ENCODE measurements at regions not wholly inside any gene's neighbourhood (a gene's known extent, or its start where the extent isn't known, plus 50 kb on each side); places are given as distances from the start of the nearest gene placed in this dataset.
A peak's percentile ranks its signal among the peaks of the same experiment; 100 is the strongest.

GRCh38 chr9:30676651-30677050 lies 1707.8 kb upstream of the ACO1 start:
- DNase-seq (ENCODE audit: low spot score), result no peak

- peak; percentile 17 for DNase-seq (ENCODE audit: low spot score)
Measured at GRCh38 chr9:30677221-30677620, 1707.2 kb upstream of the ACO1 start.

DNA sequence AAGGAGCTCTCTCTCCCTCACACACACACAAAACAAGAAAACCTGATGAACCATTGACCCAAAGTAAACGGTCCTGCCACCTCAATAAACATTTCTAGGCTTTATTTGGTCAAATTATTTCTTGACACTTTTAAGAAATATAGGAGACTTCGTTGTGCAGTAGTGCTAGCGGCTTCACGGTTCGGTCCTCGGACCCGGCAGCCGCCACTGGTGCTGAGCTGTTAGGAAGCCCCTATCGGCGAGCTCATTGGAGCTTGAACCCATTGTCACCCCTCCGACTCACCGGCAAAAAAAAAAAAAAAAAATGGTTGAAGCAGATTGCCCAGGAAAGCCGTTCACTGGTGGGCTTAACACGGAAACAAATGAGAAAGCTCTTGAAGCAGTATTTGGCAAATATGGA lies 1695.6 kb upstream of the ACO1 start:
- no peak for DNase-seq (ENCODE audit: low spot score)

GRCh38 chr9:30697958-30698357 lies 1686.5 kb upstream of the ACO1 start:
- DNase-seq (ENCODE audit: low spot score), result no peak

DNA sequence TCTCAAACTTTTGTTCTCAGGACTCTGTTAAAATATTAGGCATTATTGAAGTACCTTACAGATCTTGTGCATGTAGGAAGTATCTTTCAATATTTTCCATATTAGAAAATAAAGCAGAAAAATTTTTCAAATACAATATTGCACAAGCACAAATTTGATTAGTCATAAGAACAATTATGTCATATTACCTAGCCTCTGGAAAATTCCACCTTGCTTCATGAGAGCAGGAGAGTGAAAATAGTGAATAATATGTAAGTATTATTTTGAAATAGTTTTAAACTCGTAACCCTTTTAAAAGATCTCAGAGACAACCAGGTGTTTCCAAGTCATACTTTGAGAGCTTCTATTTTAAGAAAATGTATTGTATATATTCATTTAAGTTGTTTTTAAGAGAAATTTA lies 1672.9 kb upstream of the ACO1 start:
- DNase-seq (ENCODE audit: low spot score), result no peak

GRCh38 chr9:30713243-30713642 lies 1671.2 kb upstream of the ACO1 start:
- DNase-seq (ENCODE audit: low spot score), result no peak

DNA sequence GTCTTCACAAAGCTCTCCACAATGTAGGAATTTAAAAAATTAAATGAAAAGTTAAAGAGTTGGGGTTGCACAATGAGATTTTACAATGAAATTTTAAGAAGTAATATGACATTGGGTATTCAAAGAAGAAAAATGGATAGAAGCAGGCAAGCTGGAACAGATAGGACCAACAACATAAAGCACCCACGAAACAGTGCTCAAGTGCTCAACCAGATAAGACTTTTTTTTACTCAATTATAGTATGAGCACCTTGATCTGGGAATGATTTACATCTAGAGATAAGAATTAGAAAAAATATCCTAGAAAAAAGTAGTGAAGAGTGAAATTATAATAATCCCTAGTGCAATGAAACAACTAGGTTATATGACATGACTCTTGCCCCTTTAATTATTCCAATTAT lies 1670.1 kb upstream of the ACO1 start:
- no peak for DNase-seq (ENCODE audit: low spot score)

DNA sequence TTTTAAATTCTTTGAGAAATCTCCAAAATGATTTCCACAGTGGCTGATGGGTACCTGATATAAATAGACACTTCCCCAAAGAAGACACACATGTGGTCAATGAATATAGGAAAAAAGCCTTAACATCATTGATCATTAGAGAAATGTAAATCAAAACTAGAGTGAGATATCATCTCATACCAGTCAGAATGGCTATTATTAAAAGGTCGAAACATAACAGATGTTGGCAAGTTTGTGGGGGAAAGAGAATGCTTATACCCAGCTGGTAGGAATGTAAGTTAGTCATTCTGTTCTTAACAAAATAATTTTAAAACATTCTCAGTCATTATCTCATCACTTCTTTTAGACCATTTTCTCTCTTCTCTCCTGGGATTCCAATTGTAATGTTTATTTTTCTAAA lies 1666.0 kb upstream of the ACO1 start:
- DNase-seq (ENCODE audit: low spot score), result no peak

- no peak for DNase-seq (ENCODE audit: low spot score)
Measured at GRCh38 chr9:30722065-30722464, 1662.4 kb upstream of the ACO1 start.

GRCh38 chr9:30723656-30724055 lies 1660.8 kb upstream of the ACO1 start:
- peak; percentile 65 for DNase-seq (ENCODE audit: low spot score)

DNA sequence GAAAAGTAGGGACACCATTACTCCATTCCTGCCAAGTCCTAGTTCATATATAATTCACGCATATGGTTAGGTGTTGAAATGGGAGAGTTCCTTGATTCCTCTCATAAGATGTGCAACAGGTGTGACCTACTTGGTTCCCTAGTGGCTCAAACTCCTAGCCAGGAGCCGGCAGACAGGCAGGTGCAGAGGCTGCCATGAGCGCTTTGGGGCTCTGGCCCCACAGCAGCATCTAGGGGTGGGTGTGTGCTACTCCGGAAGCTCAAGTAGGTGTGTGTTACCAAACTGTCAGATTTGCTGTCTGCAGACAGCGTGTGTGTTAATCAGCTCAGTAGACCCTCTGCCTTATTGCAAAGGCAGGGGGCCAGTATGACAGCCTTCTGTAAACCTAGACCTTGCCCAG lies 1652.4 kb upstream of the ACO1 start:
- no peak for DNase-seq (ENCODE audit: low spot score)

DNA sequence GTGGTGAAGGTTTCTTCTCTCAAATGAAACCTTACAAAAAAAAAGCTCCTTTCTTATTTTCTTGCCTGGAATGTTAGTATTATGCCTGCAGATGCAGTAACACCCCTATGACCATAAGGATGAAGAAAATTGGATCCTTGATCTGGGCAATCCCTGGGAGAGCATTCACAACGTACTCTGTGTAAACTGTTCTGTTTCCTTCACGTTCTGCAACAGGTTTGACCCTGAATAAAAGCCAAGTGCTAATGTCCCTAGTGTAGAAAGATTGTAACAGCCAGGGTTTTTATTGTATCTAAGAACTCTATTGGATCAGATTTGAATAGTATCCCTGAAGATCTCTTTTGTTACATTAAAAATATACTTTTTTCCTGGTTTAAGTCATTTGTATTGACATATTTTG lies 1639.6 kb upstream of the ACO1 start:
- no peak for DNase-seq (ENCODE audit: low spot score)

DNA sequence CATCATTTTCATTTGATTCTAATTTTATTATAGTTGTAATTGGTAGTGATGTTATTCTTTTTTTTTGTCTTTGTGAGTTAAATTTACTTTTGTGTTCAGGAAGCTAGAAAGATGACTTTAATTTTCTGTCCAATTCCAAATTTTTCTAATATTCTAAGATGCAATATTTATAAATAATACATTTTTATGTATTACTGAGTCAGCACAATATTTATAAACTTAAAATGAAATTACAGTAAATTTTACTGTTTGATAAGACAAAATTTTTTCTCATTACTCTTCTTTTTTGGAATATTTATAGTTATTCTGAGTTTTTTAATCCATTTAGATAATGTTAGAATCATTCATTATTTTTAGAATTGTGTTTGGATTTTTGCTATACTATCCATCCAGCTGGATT lies 1637.9 kb upstream of the ACO1 start:
- no peak for DNase-seq (ENCODE audit: low spot score)

DNA sequence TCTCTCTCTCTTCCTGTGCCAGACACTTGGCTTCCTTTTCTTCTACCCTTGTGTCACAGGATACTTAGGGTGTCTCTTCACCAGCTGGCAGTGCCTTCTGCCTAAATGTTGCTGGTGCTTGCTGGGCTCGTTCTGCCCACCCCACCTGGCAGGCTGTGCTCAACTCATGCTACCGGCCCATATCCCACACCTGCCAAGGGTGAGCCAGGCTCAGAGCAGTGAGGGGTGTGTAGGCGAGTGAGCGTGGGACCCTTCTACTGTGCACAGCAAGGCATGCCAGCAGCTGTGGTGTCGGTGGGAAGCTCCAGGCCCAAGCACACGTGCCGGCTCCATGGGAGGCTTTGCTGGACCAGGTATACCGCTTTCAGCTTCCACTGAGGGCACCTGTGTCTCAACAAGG lies 1626.7 kb upstream of the ACO1 start:
- DNase-seq (ENCODE audit: low spot score), result no peak

- DNase-seq (ENCODE audit: low spot score), result no peak
Measured at GRCh38 chr9:30758726-30759446, 1625.6 kb upstream of the ACO1 start.

DNA sequence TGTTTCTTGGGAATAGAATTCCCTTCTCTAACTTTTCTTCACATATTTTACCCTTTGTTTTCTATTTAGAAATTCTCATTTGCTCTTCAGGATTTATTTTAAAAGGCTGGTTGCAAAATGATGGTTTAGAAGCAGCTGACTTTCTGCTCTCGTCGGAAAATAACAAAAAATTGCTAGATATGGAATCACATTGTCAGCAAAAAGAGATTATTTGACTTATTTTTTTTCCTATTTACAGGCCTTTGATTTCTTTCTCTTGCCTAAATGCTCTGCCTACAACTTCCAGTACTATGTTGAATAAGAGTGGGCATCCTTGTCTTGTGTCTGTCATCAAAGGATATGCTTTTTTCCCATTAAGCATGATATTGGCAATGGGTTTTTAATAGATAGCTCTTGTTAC lies 1619.1 kb upstream of the ACO1 start:
- DNase-seq (ENCODE audit: low spot score), result no peak

GRCh38 chr9:30771163-30771708 lies 1613.2 kb upstream of the ACO1 start:
- DNase-seq (ENCODE audit: low spot score), result no peak

DNA sequence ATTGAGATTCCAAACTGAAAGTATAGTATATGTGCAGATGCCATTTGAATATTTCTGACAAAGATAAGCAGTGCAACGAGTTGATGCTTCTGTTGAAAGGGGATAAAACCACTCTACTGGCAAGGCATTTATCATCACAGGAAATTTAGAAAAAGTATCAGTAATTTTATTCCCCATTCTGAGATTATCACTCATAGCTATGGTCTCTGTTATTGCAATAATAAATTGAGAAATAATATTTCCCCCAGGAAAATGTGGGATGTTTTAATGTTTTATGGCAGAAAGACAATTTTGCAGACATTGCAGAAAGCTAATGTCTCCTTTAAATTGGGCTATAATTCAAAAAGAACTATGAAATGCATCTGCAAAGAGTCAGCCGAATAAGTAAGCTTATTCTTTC lies 1612.7 kb upstream of the ACO1 start:
- DNase-seq (ENCODE audit: low spot score), result no peak

GRCh38 chr9:30773427-30773826 lies 1611.0 kb upstream of the ACO1 start:
- no peak for DNase-seq (ENCODE audit: low spot score)

GRCh38 chr9:30774326-30774725 lies 1610.1 kb upstream of the ACO1 start:
- no peak for DNase-seq (ENCODE audit: low spot score)

- DNase-seq (ENCODE audit: low spot score), result no peak
Measured at GRCh38 chr9:30775236-30775635, 1609.2 kb upstream of the ACO1 start.

- DNase-seq (ENCODE audit: low spot score), result peak; percentile 17
Measured at GRCh38 chr9:30796764-30797163, 1587.7 kb upstream of the ACO1 start.

DNA sequence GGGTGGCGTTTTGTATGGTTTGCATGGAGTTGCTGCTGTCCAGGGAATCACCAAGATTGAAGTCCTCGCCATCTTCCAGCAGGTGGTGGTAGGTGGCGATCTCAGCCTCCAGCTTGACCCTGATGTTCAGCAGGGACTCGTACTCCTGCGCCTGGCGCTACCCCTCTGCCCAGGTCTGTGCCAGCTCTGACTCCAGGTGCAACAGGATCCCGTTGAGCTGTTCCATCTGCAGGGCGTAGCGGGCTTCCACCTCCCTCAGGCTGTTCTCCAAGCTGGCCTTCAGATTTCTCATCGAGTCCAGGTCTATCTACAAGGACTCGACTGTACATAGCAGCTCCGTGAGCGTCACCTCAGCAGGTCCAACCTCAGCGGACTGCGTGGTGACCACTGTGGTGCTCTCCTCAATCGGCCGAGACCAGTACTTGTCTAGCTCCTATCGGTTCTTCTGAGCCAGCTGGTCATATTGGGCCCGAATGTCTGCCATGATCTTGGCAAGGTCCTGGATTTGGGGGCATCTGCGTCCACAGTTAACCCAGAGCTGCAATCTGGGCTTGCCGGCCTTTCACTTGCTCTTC lies 1584.8 kb upstream of the ACO1 start:
- DNase-seq (ENCODE audit: low spot score), result no peak

DNA sequence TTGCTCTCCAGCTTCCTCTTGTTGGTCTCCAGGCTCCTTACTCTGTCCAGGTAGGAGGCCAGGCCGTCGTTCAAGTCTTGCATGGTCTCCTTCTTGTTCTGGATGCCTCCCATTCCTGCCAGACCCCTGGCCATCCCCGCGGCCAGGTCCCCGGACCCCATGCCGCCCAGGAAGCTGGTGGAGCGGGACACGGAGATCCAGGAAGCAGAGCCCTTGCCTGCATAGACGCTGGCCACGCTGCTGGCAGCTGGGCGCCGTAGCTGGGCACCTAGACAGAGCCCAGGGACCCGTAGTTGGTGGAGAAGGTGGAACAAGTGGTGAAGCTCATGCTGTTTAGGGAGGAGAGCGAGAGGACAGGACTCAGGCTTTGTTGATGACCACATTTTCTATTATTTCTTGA lies 1584.0 kb upstream of the ACO1 start:
- DNase-seq (ENCODE audit: low spot score), result no peak
